SU-DHL-6 (cell line): ENCODE measurements at regions not wholly inside any gene's neighbourhood (a gene's known extent, or its start where the extent isn't known, plus 50 kb on each side); places are given as distances from the start of the nearest gene placed in this dataset.

Source experiments
- H2AFZ ChIP-seq: fragments of 200-600 bp; sonication (generic); 2 replicates; pipeline ENCODE4 v1.6.1; 2014; ENCODE audit warnings: low read depth, mild to moderate bottlenecking, moderate library complexity, mixed read lengths, antibody characterized with exemption, low read length; ENCODE audit not compliant: severe bottlenecking
- H3F3A ChIP-seq: fragments of 200-600 bp; shearing (Covaris generic); 2 replicates; pipeline ENCODE4 v1.6.0; 2016; ENCODE audit warnings: antibody characterized with exemption, mild to moderate bottlenecking; ENCODE audit not compliant: insufficient read depth
- H3K27ac ChIP-seq: fragments of 200-600 bp; sonication (generic); 2 replicates; pipeline ENCODE4 v1.5.1; 2016; ENCODE audit warnings: low read depth, mild to moderate bottlenecking, low read length, moderate library complexity, mixed read lengths
- H3K27me3 ChIP-seq: fragments of 200-600 bp; sonication (generic), shearing (Covaris generic); 2 replicates; pipeline ENCODE4 v1.6.0; 2014; ENCODE audit warnings: mild to moderate bottlenecking, low read length
- H3K36me3 ChIP-seq: fragments of 200-600 bp; sonication (generic); 2 replicates; pipeline ENCODE4 v1.6.1; 2014; ENCODE audit warnings: mild to moderate bottlenecking, low read length, mixed read lengths
- H3K4me2 ChIP-seq: fragments of 300-600, 200-600 bp; shearing (Covaris generic), sonication (generic); 2 replicates; pipeline ENCODE4 v1.6.0; 2014; ENCODE audit warnings: low read length, low read depth, mild to moderate bottlenecking; ENCODE audit not compliant: poor library complexity, severe bottlenecking
- H3K4me3 ChIP-seq: fragments of 200-600 bp; sonication (generic); 2 replicates; pipeline ENCODE4 v1.5.1; 2014; ENCODE audit warnings: antibody characterized with exemption, low read length, mild to moderate bottlenecking, mixed read lengths; ENCODE audit not compliant: insufficient read depth, poor library complexity, severe bottlenecking
- H3K79me2 ChIP-seq: fragments of 200-600 bp; sonication (generic); 2 replicates; pipeline ENCODE4 v1.6.1; 2014; ENCODE audit warnings: mild to moderate bottlenecking, low read length, moderate library complexity; ENCODE audit not compliant: insufficient read depth
- H3K9ac ChIP-seq: fragments of 200-600 bp; sonication (generic); 2 replicates; pipeline ENCODE4 v1.7.0; 2014; ENCODE audit warnings: mild to moderate bottlenecking, low read length
- H3K9me2 ChIP-seq: fragments of 200-600 bp; sonication (generic); replicated peaks from 2 replicates; pipeline ENCODE4 v1.6.1; 2014; ENCODE audit warnings: low read length; ENCODE audit not compliant: insufficient read depth
- H3K9me3 ChIP-seq: fragments of 200-600 bp; sonication (generic); 2 replicates; pipeline ENCODE4 v1.6.1; 2014; ENCODE audit warnings: low read length, mixed read lengths; ENCODE audit not compliant: insufficient read depth
- H4K20me1 ChIP-seq: fragments of 200-600 bp; sonication (generic); 2 replicates; pipeline ENCODE4 v1.6.1; 2014; ENCODE audit warnings: low read depth, mild to moderate bottlenecking, antibody characterized with exemption, low read length, moderate library complexity, mixed read lengths
- EZH2phosphoT487 ChIP-seq: fragments of 200-600 bp; sonication (generic), shearing (Covaris generic); conservative IDR thresholded peaks from 2 replicates; pipeline ENCODE4 v1.6.1; 2018; ENCODE audit warnings: mild to moderate bottlenecking, antibody characterized with exemption, low read length, moderate library complexity, mixed read lengths
- TF ChIP-seq, protein P1 (sequence below): fragments of 200-600 bp; sonication (generic); IDR thresholded peaks from one replicate; pipeline ENCODE4 v1.5.1; 2017; ENCODE audit warnings: antibody characterized with exemption, mild to moderate bottlenecking, low read length, moderate library complexity; ENCODE audit not compliant: insufficient read depth, poor library complexity, severe bottlenecking

GRCh38 chr9:119060629-119061385, 308.4 kb downstream of the BRINP1 start:
- no peaks in the 10 kb centered on the region for H3K27me3 ChIP-seq
- H4K20me1 ChIP-seq = no peaks in the 10 kb centered on the region
- H3K9me3 ChIP-seq = no peaks in the 10 kb centered on the region
- no peaks in the 10 kb centered on the region for H3K9me2 ChIP-seq
- H3F3A ChIP-seq = no peaks in the 10 kb centered on the region
- H3K27ac ChIP-seq = no peak overlapping the region
- H3K4me3 ChIP-seq = no peak overlapping the region
- H3K9ac ChIP-seq = no peak overlapping the region
- no peak overlapping the region for H2AFZ ChIP-seq
- no peaks in the 10 kb centered on the region for H3K79me2 ChIP-seq
- no peaks in the 10 kb centered on the region for H3K36me3 ChIP-seq
- TF ChIP-seq EZH2phosphoT487 = no peak
- TF ChIP-seq, protein P1, sequence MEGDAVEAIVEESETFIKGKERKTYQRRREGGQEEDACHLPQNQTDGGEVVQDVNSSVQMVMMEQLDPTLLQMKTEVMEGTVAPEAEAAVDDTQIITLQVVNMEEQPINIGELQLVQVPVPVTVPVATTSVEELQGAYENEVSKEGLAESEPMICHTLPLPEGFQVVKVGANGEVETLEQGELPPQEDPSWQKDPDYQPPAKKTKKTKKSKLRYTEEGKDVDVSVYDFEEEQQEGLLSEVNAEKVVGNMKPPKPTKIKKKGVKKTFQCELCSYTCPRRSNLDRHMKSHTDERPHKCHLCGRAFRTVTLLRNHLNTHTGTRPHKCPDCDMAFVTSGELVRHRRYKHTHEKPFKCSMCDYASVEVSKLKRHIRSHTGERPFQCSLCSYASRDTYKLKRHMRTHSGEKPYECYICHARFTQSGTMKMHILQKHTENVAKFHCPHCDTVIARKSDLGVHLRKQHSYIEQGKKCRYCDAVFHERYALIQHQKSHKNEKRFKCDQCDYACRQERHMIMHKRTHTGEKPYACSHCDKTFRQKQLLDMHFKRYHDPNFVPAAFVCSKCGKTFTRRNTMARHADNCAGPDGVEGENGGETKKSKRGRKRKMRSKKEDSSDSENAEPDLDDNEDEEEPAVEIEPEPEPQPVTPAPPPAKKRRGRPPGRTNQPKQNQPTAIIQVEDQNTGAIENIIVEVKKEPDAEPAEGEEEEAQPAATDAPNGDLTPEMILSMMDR = no peak
- H3K4me2 ChIP-seq = no peak overlapping the region

DNA sequence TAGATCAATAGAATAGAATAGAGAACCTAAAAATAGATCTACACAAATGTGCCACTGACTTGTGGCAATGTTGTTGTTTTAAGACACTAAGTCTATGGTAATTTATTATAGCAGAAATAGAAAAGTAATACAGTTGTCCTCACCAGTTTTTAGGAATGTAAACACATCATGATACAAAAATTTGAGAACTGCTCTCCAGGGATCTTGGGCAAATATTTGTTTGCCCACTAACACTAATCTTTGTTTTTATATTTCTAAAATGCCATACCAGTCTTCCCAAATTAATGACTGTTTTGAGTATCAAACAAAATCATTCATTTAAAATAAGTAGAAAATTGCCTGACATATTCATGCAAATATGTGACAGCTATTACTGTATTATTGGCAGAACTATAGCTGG, 297.6 kb downstream of the BRINP1 start:
- Histone ChIP-seq H3K9ac (no peak overlapping the region), H3K27ac (no peak overlapping the region), H3K4me2 (no peak overlapping the region), H3K9me3 (no peaks in the 10 kb centered on the region), H3K27me3 (no peaks in the 10 kb centered on the region), H3K4me3 (no peak overlapping the region), H3K9me2 (no peaks in the 10 kb centered on the region), H2AFZ (no peak overlapping the region), H4K20me1 (no peaks in the 10 kb centered on the region), H3F3A (no peaks in the 10 kb centered on the region), H3K36me3 (no peaks in the 10 kb centered on the region), H3K79me2 (no peaks in the 10 kb centered on the region)
- no peak for TF ChIP-seq EZH2phosphoT487
- TF ChIP-seq, protein P1 = no peak

- Histone ChIP-seq H3K9me2 (no peaks in the 10 kb centered on the region), H3K27me3 (no peaks in the 10 kb centered on the region), H3K4me2 (no peak overlapping the region), H3K79me2 (no peaks in the 10 kb centered on the region), H3K9me3 (no peaks in the 10 kb centered on the region), H3F3A (no peaks in the 10 kb centered on the region), H3K27ac (no peak overlapping the region), H2AFZ (no peak overlapping the region), H3K36me3 (no peaks in the 10 kb centered on the region), H3K9ac (no peak overlapping the region), H3K4me3 (no peak overlapping the region), H4K20me1 (no peaks in the 10 kb centered on the region)
- TF ChIP-seq, protein P1 = no peak
- no peak for TF ChIP-seq EZH2phosphoT487
These were observed 295.2 kb downstream of the BRINP1 start for GRCh38 chr9:119074017-119074416.
